ENCODE measurements at regions not wholly inside any gene's neighbourhood (a gene's known extent, or its start where the extent isn't known, plus 50 kb on each side); places are given as distances from the start of the nearest gene placed in this dataset.

DNA sequence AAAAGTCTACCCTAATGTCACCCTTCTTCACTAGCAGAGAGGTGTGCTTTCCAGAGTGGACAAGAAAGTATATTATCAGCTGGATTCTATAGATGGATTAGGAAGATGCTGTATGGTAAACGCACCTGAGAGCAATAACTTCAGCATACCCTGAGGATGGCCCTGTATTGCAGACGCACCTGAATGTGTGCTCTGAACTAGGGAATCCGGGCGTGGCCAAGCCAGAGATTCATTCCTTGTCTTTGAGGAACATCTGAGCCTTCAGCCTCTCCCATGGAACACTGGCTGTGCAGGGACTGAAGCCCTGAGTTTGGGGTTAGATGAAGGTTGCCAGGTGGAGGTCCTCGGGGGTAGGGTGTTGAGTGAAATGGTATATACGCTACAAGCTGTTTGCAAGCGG, 66.2 kb upstream of the NFE2L3 start:
- no peak for TF ChIP-seq TAF1 (IDR thresholded peaks at IDR 0.05; ENCODE audit: low read depth, low read length)
- no peak for TF ChIP-seq POLR2A (IDR thresholded peaks at IDR 0.05; ENCODE audit: low read depth, low read length)
- no peak for TF ChIP-seq POLR2AphosphoS5 (IDR thresholded peaks at IDR 0.05; ENCODE audit: low read depth, low read length)
- TF ChIP-seq SPI1 (IDR thresholded peaks at IDR 0.05; ENCODE audit: low read depth, low read length), result no peak
- no peak for TF ChIP-seq POU2F2 (IDR thresholded peaks at IDR 0.05; ENCODE audit: low read depth, low read length)
- TF ChIP-seq PAX5 (IDR thresholded peaks at IDR 0.05; ENCODE audit: insufficient read depth, low read length, severe bottlenecking), result no peak
